ENCODE measurements at regions not wholly inside any gene's neighbourhood (a gene's known extent, or its start where the extent isn't known, plus 50 kb on each side); places are given as distances from the start of the nearest gene placed in this dataset.
A peak's percentile ranks its signal among the peaks of the same experiment; 100 is the strongest.
"Not testable (repeated sequence)": the region's sequence is repeated elsewhere in the genome, so short reads cannot be mapped to it uniquely, and the experiment has no call there.

GRCh38 chr4:158094413-158095134, 78.3 kb downstream of the GASK1B start:
- DNase-seq (ENCODE audit: low read depth) = peak; percentile 56
- no peak overlapping the region for H3K4me3 ChIP-seq (ENCODE audit: low read length)
- TF ChIP-seq, protein P1, sequence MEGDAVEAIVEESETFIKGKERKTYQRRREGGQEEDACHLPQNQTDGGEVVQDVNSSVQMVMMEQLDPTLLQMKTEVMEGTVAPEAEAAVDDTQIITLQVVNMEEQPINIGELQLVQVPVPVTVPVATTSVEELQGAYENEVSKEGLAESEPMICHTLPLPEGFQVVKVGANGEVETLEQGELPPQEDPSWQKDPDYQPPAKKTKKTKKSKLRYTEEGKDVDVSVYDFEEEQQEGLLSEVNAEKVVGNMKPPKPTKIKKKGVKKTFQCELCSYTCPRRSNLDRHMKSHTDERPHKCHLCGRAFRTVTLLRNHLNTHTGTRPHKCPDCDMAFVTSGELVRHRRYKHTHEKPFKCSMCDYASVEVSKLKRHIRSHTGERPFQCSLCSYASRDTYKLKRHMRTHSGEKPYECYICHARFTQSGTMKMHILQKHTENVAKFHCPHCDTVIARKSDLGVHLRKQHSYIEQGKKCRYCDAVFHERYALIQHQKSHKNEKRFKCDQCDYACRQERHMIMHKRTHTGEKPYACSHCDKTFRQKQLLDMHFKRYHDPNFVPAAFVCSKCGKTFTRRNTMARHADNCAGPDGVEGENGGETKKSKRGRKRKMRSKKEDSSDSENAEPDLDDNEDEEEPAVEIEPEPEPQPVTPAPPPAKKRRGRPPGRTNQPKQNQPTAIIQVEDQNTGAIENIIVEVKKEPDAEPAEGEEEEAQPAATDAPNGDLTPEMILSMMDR (conservative IDR thresholded peaks at IDR 0.05; ENCODE audit: low read depth, low read length) = no peak

DNA sequence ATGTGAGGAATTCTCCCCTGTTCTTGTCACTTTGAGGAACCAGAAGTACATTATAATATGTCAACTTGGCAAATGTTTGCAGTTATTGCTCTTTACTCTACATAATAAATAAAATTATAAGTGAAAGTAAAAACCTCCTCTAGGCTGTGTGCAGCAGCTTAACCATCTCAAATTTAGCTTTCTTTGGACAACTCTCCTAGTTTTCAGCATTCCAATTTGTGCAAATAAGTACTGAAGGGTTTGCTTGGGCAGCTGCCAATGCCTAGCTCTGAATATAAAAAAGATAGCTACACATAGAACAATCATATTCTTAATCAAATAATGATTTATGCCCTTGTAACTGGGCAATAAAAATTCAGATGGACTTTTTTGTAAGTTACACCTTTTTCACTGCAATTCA, 82.5 kb downstream of the GASK1B start:
- DNase-seq (ENCODE audit: low read depth) = no peak
- TF ChIP-seq, protein P1 (conservative IDR thresholded peaks at IDR 0.05; ENCODE audit: low read depth, low read length) = no peak
- H3K4me3 ChIP-seq (ENCODE audit: low read length) = no peak overlapping the region

DNA sequence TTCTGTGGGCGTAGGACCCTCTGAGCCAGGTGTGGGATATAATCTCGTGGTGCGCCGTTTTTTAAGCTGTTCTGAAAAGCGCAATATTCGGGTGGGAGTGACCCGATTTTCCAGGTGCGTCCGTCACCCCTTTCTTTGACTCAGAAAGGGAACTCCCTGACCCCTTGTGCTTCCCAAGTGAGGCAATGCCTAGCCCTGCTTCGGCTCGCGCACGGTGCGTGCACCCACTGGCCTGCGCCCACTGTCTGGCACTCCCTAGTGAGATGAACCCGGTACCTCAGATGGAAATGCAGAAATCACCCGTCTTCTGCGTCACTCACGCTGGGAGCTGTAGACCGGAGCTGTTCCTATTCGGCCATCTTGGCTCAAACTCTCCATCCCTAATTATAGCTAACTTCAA, 82.9 kb downstream of the GASK1B start:
- not testable (repeated sequence) for H3K4me3 ChIP-seq (ENCODE audit: low read length); DNase-seq (ENCODE audit: low read depth)

- TF ChIP-seq, protein P1 (conservative IDR thresholded peaks at IDR 0.05; ENCODE audit: low read depth, low read length) = no peak
- DNase-seq (ENCODE audit: low read depth) = no peak
- no peak overlapping the region for H3K4me3 ChIP-seq (ENCODE audit: low read length)
These were observed 92.5 kb downstream of the GASK1B start for GRCh38 chr4:158080354-158080753.

DNA sequence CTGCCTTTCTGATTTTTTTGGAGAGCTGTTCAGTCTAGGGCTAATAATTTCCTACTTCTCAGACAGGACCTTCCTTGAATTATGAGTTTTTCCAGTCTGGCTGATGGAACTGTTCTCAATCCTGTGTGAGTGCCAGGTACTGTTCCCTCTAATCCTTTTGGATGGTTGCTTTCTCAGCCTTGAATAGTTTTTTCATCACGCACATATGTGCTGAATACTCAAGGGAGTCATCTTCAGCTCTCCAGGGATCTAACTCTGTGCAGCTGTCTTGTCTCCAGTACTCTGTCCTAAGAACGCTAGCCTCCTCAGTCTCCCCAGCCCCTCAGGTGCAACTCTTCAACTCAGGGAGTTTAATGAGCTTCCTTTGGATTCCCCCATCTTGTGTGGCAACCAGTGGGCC, 93.2 kb downstream of the GASK1B start:
- DNase-seq (ENCODE audit: low read depth) = no peak
- TF ChIP-seq, protein P1 (conservative IDR thresholded peaks at IDR 0.05; ENCODE audit: low read depth, low read length) = no peak
- H3K4me3 ChIP-seq (ENCODE audit: low read length) = no peak overlapping the region

GRCh38 chr4:158077835-158078234, 95.0 kb downstream of the GASK1B start:
- TF ChIP-seq, protein P1 (conservative IDR thresholded peaks at IDR 0.05; ENCODE audit: low read depth, low read length) = no peak
- no peak overlapping the region for H3K4me3 ChIP-seq (ENCODE audit: low read length)
- DNase-seq (ENCODE audit: low read depth) = no peak

- no peak overlapping the region for H3K4me3 ChIP-seq (ENCODE audit: low read length)
- TF ChIP-seq, protein P1 (conservative IDR thresholded peaks at IDR 0.05; ENCODE audit: low read depth, low read length) = no peak
- DNase-seq (ENCODE audit: low read depth) = no peak
These were observed 98.0 kb downstream of the GASK1B start for GRCh38 chr4:158074851-158075250.

Measured in retinal pigment epithelial cell (primary cell).